GM19463 (cell line): ENCODE measurements at regions not wholly inside any gene's neighbourhood (a gene's known extent, or its start where the extent isn't known, plus 50 kb on each side); places are given as distances from the start of the nearest gene placed in this dataset.
"Not testable (repeated sequence)": the region's sequence is repeated elsewhere in the genome, so short reads cannot be mapped to it uniquely, and the experiment has no call there.

Experiments used
- ATAC-seq: cut with Tn5 transposase; IDR thresholded peaks from one replicate; pipeline ENCODE4 v1.9.1; 2021; ENCODE audit warnings: mild to moderate bottlenecking, moderate library complexity; ENCODE audit not compliant: unreplicated experiment

GRCh38 chr2:35827086-35827485 is 528.5 kb upstream of the CRIM1 start:
- ATAC-seq, result no peak

- ATAC-seq, result no peak
Observed at GRCh38 chr2:35822716-35823115, 532.9 kb upstream of the CRIM1 start.

GRCh38 chr2:35821675-35822074 is 533.9 kb upstream of the CRIM1 start:
- no peak for ATAC-seq

DNA sequence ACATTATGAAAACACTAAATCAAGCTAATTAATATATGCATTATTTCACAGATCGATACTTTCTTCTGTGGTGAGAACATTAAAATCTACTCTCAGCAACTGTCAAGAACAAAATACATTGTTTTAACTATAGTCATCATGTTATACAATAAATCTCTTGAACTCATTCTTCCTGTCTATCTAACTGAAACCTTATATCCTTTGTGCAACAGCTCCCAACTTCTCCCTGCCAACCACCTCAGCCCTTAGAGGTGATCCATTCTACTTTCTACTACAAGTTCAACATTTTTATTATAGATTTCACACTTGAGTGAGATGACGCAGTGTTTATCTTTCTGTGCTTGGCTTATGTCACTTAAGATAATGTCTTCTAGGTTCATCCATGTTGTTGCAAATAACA is 535.2 kb upstream of the CRIM1 start:
- ATAC-seq, result no peak

DNA sequence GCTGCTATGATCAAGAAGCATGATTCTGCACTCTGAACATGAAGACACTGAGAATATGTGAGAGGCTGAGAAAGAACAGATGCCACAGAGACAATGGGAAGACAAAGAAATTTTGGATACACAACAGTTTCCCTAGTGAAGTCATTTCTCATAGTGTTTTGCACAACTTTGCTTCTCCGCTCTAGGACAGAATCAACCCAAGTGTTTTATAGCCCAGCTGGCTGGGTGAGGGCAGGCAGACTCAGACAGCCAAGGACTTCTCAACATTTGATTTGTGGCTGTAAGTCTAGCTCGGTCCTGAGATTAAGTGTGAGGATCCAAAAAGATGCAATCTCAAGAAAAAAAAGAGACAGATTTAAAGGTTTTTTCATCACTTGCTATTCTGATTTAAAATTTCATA is 536.5 kb upstream of the CRIM1 start:
- no peak for ATAC-seq

- not testable (repeated sequence) for ATAC-seq
Observed at GRCh38 chr2:35818359-35818758, 537.2 kb upstream of the CRIM1 start.

GRCh38 chr2:35814597-35814996 is 541.0 kb upstream of the CRIM1 start:
- ATAC-seq, result not testable (repeated sequence)

DNA sequence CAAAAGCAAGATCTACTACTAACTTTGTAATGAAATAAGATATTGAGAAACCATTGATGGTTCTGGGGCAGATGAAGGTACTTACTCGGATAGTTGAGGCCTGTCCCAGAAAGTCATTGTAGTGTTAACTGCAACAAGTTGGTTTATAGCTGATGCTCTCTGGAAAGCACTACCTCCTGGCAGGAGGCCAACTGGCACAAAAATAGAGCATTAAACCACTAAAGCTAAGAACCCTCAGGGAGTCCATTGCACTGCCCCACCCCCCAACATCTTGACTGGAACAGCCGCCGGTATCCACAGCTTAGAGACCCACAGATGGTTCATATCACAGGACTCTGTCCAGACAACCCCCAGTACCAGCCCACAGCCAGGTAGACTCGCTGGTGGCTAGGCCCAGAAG is 552.5 kb upstream of the CRIM1 start:
- no peak for ATAC-seq

- no peak for ATAC-seq
Observed at GRCh38 chr2:35794796-35795450, 560.7 kb upstream of the CRIM1 start.

GRCh38 chr2:35790292-35790691 is 565.3 kb upstream of the CRIM1 start:
- no peak for ATAC-seq

DNA sequence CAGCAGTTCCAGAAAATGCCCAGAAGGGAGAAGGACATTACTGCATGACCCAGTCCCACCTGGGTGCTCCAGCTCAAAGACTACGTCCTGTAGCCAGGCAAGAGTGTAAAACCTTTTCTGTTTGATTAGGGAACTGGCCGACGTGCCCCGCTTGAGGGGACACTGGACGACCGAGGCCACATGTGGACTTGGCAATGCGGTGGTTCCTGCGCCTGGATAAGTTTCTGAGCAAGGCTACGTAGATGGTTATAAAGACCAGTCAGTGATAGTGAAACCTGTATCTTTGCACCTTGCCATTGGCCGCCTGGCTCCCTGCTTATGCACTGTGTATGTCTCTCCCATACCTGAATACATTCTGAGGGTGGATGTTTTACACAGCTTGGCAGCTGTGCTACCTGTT is 567.0 kb upstream of the CRIM1 start:
- no peak for ATAC-seq

DNA sequence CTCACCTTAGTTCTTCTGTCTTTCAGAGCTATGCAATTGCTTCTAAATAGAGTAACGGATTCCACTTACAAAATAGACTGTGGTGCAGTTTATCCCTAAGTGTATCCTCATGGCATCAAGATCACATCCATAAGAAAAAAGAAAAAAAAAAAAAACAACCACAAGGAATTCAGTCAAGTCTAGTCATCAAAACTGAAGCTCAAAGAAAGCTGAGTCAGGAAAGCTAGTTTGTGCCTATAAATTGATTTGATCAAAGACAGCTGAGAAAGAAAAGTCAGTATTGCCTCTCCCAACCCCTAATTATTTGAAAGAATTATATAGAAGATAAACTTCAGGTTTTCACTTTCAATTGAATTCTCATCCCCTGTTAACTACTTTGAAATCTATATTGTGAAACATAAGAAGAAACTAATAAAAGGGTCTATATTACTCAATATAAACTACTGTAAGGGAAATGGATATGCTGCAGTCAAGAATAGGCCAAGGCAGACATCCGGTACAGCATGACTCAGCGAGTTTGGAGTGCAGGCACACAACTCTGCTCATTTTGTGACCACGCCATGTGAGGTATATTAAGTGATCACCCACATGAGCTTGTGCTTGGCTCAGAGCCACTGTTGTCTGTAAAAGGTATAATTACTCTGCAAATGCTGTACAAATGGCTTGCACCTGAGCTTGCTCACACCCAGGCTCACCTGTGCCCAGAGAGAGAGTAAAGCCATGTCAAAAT is 568.1 kb upstream of the CRIM1 start:
- ATAC-seq, result no peak

DNA sequence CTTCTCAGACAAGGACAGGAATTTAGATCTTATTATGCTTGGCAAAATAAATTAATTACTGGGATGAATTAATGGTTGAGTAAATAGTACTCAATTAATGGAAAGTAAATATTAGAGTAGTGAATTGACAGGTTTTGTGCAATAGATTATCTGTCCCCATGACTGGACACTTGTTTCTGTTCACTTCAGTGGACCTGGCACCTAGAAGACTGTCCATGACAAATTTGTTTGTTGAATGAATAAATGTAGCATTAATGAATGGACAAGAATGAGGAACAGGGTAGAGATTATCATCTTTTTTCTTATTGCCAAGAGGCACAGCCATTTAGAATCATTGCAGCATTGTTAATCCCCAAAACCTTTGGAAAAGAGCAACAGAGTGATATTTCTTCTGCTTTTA is 570.0 kb upstream of the CRIM1 start:
- ATAC-seq, result no peak

DNA sequence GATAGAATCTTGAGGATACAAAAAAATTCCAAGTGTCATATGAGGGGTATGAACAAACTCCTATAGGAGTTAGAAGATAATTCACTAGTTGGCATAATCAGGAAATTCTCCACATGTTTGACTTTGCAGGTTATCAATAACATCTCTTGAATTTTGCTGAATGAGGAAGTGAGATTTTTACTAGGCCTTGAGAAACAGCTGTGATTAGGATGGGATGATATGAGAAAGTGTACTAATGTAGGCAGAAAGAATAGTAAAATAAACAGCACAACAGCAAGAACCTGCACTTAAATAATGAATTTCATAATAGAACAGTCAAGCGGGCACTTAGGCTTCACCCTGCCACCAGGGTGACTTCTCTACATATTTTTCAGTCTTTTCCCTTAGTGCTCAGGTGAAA is 570.8 kb upstream of the CRIM1 start:
- no peak for ATAC-seq

GRCh38 chr2:35783723-35784122 is 571.9 kb upstream of the CRIM1 start:
- no peak for ATAC-seq

DNA sequence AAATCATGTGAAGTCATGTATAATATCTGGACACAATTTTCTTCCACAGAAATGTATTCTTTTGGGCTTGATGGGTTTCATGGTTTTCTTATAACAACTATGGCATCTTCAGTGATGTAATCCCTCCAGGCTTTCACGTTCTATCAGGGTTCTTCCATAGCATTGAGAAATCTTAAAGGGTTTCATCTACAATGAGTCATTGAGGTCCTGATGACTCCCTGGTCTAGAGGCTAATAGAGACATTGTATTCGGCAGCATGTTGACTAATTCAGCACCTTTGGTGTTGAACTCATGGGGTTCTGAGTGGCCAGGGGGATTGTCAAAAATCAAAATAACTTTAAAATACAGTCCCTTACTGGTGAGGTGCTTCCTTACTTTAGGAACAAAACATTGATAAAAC is 614.0 kb upstream of the CRIM1 start:
- no peak for ATAC-seq

DNA sequence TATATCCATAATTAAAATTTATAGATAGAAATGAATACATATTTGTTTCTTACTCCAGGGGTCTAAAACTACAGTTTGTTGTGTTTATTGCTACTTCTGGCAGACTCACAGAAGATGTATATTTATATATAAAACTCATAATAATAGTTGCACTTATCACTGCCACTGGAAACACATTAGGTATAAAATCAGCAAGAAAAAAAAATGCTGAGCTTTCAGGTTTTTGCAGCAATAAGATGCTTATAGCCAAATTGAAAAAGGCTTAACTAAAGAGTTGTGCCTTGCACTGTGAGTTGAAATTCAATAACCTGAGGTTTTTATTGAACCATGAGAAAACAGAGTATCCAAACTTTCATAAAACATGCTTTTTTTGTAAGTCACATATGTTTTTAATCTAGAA is 623.9 kb upstream of the CRIM1 start:
- ATAC-seq, result no peak

DNA sequence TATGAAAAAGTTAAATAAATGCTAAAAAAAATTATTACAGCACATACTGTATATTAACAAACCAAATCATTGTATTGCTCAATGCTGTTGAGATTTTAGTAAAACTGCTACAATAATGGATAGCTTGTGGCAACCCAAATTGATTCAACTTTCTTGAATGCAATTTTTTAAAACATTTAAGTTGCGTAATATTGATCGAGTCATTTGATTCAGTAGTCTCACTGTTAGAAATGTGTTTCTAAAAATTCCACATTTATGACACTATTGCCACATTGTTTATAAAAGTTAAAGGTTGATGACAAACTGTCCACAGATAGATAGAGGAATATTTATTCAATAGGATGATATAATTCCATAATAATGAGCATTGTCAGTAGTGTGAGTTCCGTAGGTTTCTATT is 640.7 kb upstream of the CRIM1 start:
- ATAC-seq, result no peak

DNA sequence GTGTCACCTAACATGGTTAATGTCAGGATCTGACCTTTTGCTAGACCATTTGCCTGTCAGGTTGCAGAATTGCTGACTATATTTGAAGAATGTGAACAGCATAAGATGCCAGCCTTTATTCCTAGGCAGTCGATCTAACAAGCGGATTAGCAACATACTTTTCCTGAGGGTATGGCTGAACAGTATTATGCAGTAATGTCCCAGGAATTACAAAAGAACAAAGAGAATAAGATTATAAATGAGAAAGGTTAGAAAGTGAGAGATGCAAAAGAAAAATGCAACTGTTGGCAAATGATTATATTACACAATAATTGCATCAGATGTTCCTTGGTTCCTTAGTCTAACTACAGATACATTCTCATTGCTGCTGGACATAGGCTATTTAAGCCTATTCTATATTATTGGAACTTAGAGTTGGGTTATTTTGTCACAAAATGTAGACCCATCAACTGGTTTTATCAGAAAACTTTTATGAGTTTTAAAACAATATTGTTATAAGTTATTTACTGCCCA is 647.1 kb upstream of the CRIM1 start:
- ATAC-seq, result no peak

GRCh38 chr2:35688309-35688708 is 667.3 kb upstream of the CRIM1 start:
- ATAC-seq, result no peak

DNA sequence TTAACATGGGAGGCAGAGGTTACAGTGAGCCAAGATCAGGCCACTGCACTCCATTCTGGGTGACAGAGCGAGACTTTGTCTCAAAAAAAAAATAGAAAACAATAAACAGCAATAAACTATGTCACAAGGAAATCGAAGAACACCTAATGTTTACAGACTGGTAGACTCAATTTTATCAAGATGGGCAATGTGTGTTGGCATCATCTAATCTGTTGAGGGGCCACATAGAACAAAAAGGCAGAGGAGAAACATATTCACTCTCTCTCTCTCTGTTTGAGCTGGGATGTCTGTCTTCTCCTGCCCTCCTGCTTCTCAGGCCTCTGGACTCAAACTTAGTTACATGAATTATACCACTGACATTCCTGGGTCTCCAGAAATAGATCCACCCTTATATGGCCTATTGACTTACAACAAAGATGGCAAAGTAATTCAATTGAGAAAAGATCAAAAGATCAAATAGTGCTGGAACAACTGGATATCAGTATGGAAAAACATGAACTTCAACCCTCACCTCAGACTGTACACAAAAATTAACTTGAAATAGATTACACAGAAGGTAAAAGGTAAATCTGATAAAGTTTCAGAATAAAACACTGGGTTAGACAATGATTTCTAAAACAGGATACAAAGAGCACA is 703.8 kb upstream of the CRIM1 start:
- ATAC-seq, result no peak

DNA sequence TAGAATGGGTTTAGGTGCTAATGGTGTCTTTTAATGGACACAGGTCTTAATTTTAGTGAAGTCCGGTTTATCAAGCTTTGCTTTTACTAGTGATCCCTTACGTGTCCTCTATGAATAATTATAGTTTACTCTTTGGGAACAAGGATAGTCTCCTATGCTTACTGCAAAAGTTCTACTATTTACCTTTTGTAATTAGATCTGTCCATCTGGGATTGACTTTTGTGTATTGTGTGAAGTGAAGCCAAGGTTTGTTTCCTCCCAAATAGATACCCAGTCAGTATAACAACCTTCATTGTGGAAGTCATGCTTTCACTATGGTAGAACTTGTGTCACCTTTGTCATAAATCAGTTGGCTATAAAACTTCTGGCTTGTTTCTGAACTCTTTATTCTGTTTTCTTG is 740.9 kb upstream of the CRIM1 start:
- no peak for ATAC-seq
